ENCODE measurements at regions not wholly inside any gene's neighbourhood (a gene's known extent, or its start where the extent isn't known, plus 50 kb on each side); places are given as distances from the start of the nearest gene placed in this dataset.

GRCh38 chr13:78413887-78414553 lies 189.3 kb downstream of the POU4F1 start:
- 75% methylated on average over 1 of the region's 2 CpGs for WGBS (ENCODE audit: insufficient coverage)
- intact Hi-C loops (cut with micrococcal nuclease), result no loop called here
- no peak overlapping the region for H3K27ac Mint-ChIP-seq
- H3K4me1 Mint-ChIP-seq, result no peaks in the 10 kb centered on the region
- Histone ChIP-seq H3K27ac (ENCODE audit: low read length in 2 of 2) (no peak overlapping the region), H3K4me2 (replicated peaks; ENCODE audit: low read depth, low read length, poor library complexity, severe bottlenecking) (no peak overlapping the region), H3K27me3 (replicated peaks in 1 of 4; ENCODE audit: control extremely low read depth in 1 of 4, control insufficient read depth in 3 of 4, insufficient read depth in 4 of 4, low read length in 3 of 4) (no peaks in the 10 kb centered on the region), H3K9ac (ENCODE audit: low read length) (no peak overlapping the region), H3K4me1 (ENCODE audit: control insufficient read depth in 2 of 2, insufficient read depth in 2 of 2, low read length in 2 of 2) (no peaks in the 10 kb centered on the region), H3K79me2 (ENCODE audit: control insufficient read depth, insufficient read depth, low read length) (no peaks in the 10 kb centered on the region), H3K4me3 (ENCODE audit: control extremely low read depth in 1 of 5, extremely low read depth in 1 of 5, insufficient read depth in 1 of 5, low read depth in 2 of 5, low read length in 4 of 5) (no peak overlapping the region), H4K20me1 (ENCODE audit: control insufficient read depth, insufficient read depth, low read length, poor library complexity, severe bottlenecking) (no peaks in the 10 kb centered on the region), H3K36me3 (replicated peaks in 1 of 2; ENCODE audit: control extremely low read depth in 1 of 2, control insufficient read depth in 1 of 2, extremely low read depth in 1 of 2, insufficient read depth in 2 of 2, low read length in 1 of 2) (no peaks in the 10 kb centered on the region), H3K9me3 (ENCODE audit: control extremely low read depth in 1 of 3, control insufficient read depth in 2 of 3, insufficient read depth in 1 of 3, low read length in 2 of 3) (no peaks in the 10 kb centered on the region), H2AFZ (ENCODE audit: insufficient read depth, low read depth, low read length, poor library complexity, severe bottlenecking) (no peak overlapping the region)
- H3K9me3 Mint-ChIP-seq (ENCODE audit: insufficient read depth), result no peaks in the 10 kb centered on the region
- H3K27me3 Mint-ChIP-seq, result no peaks in the 10 kb centered on the region
- no peak overlapping the region for H3K4me3 Mint-ChIP-seq
- DNase-seq (no peak), ATAC-seq (ENCODE audit: low read depth) (no peak)
- TF ChIP-seq, protein P1, sequence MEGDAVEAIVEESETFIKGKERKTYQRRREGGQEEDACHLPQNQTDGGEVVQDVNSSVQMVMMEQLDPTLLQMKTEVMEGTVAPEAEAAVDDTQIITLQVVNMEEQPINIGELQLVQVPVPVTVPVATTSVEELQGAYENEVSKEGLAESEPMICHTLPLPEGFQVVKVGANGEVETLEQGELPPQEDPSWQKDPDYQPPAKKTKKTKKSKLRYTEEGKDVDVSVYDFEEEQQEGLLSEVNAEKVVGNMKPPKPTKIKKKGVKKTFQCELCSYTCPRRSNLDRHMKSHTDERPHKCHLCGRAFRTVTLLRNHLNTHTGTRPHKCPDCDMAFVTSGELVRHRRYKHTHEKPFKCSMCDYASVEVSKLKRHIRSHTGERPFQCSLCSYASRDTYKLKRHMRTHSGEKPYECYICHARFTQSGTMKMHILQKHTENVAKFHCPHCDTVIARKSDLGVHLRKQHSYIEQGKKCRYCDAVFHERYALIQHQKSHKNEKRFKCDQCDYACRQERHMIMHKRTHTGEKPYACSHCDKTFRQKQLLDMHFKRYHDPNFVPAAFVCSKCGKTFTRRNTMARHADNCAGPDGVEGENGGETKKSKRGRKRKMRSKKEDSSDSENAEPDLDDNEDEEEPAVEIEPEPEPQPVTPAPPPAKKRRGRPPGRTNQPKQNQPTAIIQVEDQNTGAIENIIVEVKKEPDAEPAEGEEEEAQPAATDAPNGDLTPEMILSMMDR (IDR thresholded peaks at IDR 0.05), result no peak
- no peak for TF ChIP-seq EZH2 (IDR thresholded peaks at IDR 0.05; ENCODE audit: borderline replicate concordance, insufficient read depth, low read depth, low read length, poor library complexity, severe bottlenecking)
- ChIA-PET POLR2A (no interaction called here), CTCF (no interaction called here)

GRCh38 chr13:78410847-78411246 lies 192.5 kb downstream of the POU4F1 start:
- Histone ChIP-seq H3K9me3 (ENCODE audit: control extremely low read depth in 1 of 3, control insufficient read depth in 2 of 3, insufficient read depth in 1 of 3, low read length in 2 of 3) (no peaks in the 10 kb centered on the region), H3K79me2 (ENCODE audit: control insufficient read depth, insufficient read depth, low read length) (no peaks in the 10 kb centered on the region), H4K20me1 (ENCODE audit: control insufficient read depth, insufficient read depth, low read length, poor library complexity, severe bottlenecking) (no peaks in the 10 kb centered on the region), H3K4me2 (replicated peaks; ENCODE audit: low read depth, low read length, poor library complexity, severe bottlenecking) (no peak overlapping the region), H3K36me3 (replicated peaks in 1 of 2; ENCODE audit: control extremely low read depth in 1 of 2, control insufficient read depth in 1 of 2, extremely low read depth in 1 of 2, insufficient read depth in 2 of 2, low read length in 1 of 2) (no peaks in the 10 kb centered on the region), H2AFZ (ENCODE audit: insufficient read depth, low read depth, low read length, poor library complexity, severe bottlenecking) (no peak overlapping the region), H3K9ac (ENCODE audit: low read length) (no peak overlapping the region), H3K27me3 (replicated peaks in 1 of 4; ENCODE audit: control extremely low read depth in 1 of 4, control insufficient read depth in 3 of 4, insufficient read depth in 4 of 4, low read length in 3 of 4) (no peaks in the 10 kb centered on the region), H3K4me1 (ENCODE audit: control insufficient read depth in 2 of 2, insufficient read depth in 2 of 2, low read length in 2 of 2) (no peaks in the 10 kb centered on the region), H3K27ac (ENCODE audit: low read length in 2 of 2) (no peak overlapping the region), H3K4me3 (ENCODE audit: control extremely low read depth in 1 of 5, extremely low read depth in 1 of 5, insufficient read depth in 1 of 5, low read depth in 2 of 5, low read length in 4 of 5) (no peak overlapping the region)
- no peak for TF ChIP-seq EZH2 (IDR thresholded peaks at IDR 0.05; ENCODE audit: borderline replicate concordance, insufficient read depth, low read depth, low read length, poor library complexity, severe bottlenecking)
- TF ChIP-seq, protein P1 (IDR thresholded peaks at IDR 0.05), result no peak
- POLR2A ChIA-PET, result no interaction called here
- no peaks in the 10 kb centered on the region for H3K9me3 Mint-ChIP-seq (ENCODE audit: insufficient read depth)
- H3K27ac Mint-ChIP-seq, result no peak overlapping the region
- CTCF ChIA-PET, result no interaction called here
- H3K4me3 Mint-ChIP-seq, result no peak overlapping the region
- WGBS (ENCODE audit: insufficient coverage), result 86% methylated on average over 1 of the region's 1 CpG
- ATAC-seq (ENCODE audit: low read depth) (no peak), DNase-seq (no peak)
- no peaks in the 10 kb centered on the region for H3K4me1 Mint-ChIP-seq
- H3K27me3 Mint-ChIP-seq, result no peaks in the 10 kb centered on the region
- intact Hi-C loops (cut with micrococcal nuclease), result no loop called here

All from B cell (primary cell).